Esophagus (tissue), 2 donors: ENCODE measurements at regions not wholly inside any gene's neighbourhood (a gene's known extent, or its start where the extent isn't known, plus 50 kb on each side); places are given as distances from the start of the nearest gene placed in this dataset.

Experiments used
- H3K27ac ChIP-seq, 2 donors: one replicate each; pipeline ENCODE4 v1.5.1; 2013; ENCODE audit warnings: low read depth in 2 of 2, mild to moderate bottlenecking in 2 of 2, inconsistent platforms in 1 of 2, low read length in 1 of 2, moderate library complexity in 1 of 2
- H3K27me3 ChIP-seq, 2 donors: one replicate each; pipeline ENCODE4 v1.6.1; 2013; ENCODE audit warnings: low read length in 2 of 2, control low read depth in 1 of 2, mild to moderate bottlenecking in 1 of 2; ENCODE audit not compliant: insufficient read depth in 2 of 2, control insufficient read depth in 1 of 2
- H3K36me3 ChIP-seq, 2 donors: one replicate each; pipeline ENCODE4 v1.6.1; 2013; ENCODE audit warnings: low read length in 1 of 2; ENCODE audit not compliant: control insufficient read depth in 2 of 2, insufficient read depth in 2 of 2
- H3K4me1 ChIP-seq, 2 donors: one replicate each; pipeline ENCODE4 v1.6.1; 2013; ENCODE audit warnings: low read length in 1 of 2; ENCODE audit not compliant: control insufficient read depth in 2 of 2, insufficient read depth in 2 of 2
- H3K4me3 ChIP-seq, 2 donors: one replicate each; pipeline ENCODE4 v1.5.1; 2013; ENCODE audit warnings: low read length in 2 of 2, mild to moderate bottlenecking in 2 of 2, low read depth in 1 of 2, moderate library complexity in 1 of 2
- H3K9me3 ChIP-seq, 2 donors: one replicate each; pipeline ENCODE4 v1.6.1; 2013; ENCODE audit warnings: mild to moderate bottlenecking in 2 of 2, low read depth in 1 of 2, low read length in 1 of 2, moderate library complexity in 1 of 2; ENCODE audit not compliant: control insufficient read depth in 2 of 2, insufficient read depth in 1 of 2
- WGBS, 2 donors: extraction: QIAGEN DNeasy Blood & Tissue Kit; methylation state at CpG; one replicate each; pipeline ENCODE4 v1.1.7; 2013; 5-methylcytosine and 5-hydroxymethylcytosine counted together
- donor health status: healthy with polysubstance abuse.
- donor health status: Bipolar disorder and iron deficiency.

DNA sequence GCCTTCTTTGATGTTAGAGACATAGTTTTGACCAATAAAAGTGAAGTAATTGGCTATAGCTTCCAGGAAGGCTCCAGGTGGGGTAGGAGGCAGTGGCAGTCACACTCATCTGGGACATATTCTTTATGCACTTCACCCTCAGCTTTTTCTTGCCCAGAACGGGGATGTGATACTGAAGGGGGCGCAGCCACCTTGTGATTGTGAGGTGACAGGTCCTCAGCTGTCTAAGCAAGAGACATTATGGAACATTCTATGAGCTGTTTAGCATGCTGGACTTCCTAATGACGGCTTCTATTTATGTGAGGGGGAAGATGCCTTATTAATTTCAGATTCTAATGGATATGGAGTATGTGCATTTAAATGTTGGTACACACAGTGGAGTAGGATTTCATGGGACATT lies 151.3 kb upstream of the ZFP64 start:
- H3K9me3 ChIP-seq, result peaks cover 0 to 1% of the 10 kb centered on the region in 2 donors
- no peaks in the 10 kb centered on the region for H3K36me3 ChIP-seq
- no peak overlapping the region for H3K4me3 ChIP-seq
- no peaks in the 10 kb centered on the region for H3K4me1 ChIP-seq
- H3K27me3 ChIP-seq, result no peaks in the 10 kb centered on the region
- H3K27ac ChIP-seq, result no peak overlapping the region
- WGBS, 2 donors, result 79 to 91% methylated on average over 3 of the region's 3 CpGs

DNA sequence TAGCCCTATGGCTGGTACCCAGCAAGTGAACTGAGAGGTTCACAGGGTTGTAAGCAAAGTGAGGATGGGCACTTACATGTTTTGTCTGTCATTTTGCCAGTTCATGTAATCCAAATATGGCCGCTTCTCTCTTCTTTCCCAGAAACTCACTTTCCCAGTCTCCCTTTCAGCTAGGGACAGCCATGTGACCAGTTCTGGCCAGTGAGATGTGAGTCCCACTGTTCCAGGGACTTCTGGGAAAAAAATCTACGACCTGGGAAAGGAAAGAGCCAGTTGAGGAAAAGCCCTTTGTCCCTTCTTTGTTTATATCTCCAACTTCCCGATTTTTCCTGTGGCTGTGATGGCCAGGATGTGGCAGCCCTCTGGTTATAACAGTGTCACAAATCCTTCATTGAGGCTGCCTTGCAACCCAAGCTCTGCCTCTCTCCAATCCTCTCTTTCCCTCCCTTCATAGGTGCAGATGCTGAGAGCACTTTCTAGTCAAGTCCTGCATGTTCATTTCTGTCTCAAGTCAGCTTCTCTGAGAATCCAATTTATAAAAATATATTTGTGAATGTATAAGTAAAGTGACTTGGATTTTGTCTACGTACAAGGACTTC lies 148.6 kb upstream of the ZFP64 start:
- no peaks in the 10 kb centered on the region for H3K36me3 ChIP-seq
- H3K4me1 ChIP-seq, result no peaks in the 10 kb centered on the region
- no peak overlapping the region for H3K27ac ChIP-seq
- peaks cover 0 to 1% of the 10 kb centered on the region in 2 donors for H3K9me3 ChIP-seq
- H3K4me3 ChIP-seq, result no peak overlapping the region
- H3K27me3 ChIP-seq, result no peaks in the 10 kb centered on the region
- 62 to 66% methylated on average over 4 of the region's 4 CpGs for WGBS, 2 donors

- WGBS, 2 donors, result 70 to 82% methylated on average over 2 of the region's 2 CpGs
- H3K27me3 ChIP-seq, result no peaks in the 10 kb centered on the region
- H3K36me3 ChIP-seq, result no peaks in the 10 kb centered on the region
- H3K9me3 ChIP-seq, result no peaks in the 10 kb centered on the region
- no peak overlapping the region for H3K27ac ChIP-seq
- no peak overlapping the region for H3K4me3 ChIP-seq
- H3K4me1 ChIP-seq, result no peaks in the 10 kb centered on the region
Measured at GRCh38 chr20:52332649-52333250, 141.2 kb upstream of the ZFP64 start.

DNA sequence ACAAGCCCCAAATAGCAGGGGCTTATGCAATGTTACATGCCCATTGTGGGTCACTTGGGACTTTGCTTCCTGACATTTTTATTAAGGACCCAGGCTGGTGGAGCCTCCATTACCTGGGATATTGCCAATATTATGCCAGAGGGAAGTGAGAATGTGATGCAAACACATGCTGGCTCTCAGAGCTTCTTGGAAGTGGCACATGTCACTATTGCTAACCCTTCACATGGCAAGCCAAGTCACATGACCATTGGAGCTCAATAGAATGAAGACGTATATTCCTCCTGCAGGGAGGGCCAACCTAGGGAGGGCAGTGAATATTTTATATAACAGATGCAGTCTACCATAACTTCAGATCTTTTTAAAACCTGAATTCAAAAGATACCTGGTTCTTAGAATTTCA lies 140.7 kb upstream of the ZFP64 start:
- H3K9me3 ChIP-seq, result no peaks in the 10 kb centered on the region
- H3K4me1 ChIP-seq, result no peaks in the 10 kb centered on the region
- H3K36me3 ChIP-seq, result no peaks in the 10 kb centered on the region
- H3K27ac ChIP-seq, result no peak overlapping the region
- H3K27me3 ChIP-seq, result no peaks in the 10 kb centered on the region
- H3K4me3 ChIP-seq, result no peak overlapping the region
- WGBS, 2 donors, result 66 to 69% methylated on average over 1 of the region's 1 CpG

- Histone ChIP-seq H3K4me3 (no peak overlapping the region), H3K9me3 (no peaks in the 10 kb centered on the region), H3K36me3 (no peaks in the 10 kb centered on the region), H3K27me3 (no peaks in the 10 kb centered on the region), H3K4me1 (no peaks in the 10 kb centered on the region), H3K27ac (no peak overlapping the region)
- WGBS, 2 donors, result 80 to 82% methylated on average over 2 of the region's 2 CpGs
Measured at GRCh38 chr20:52331655-52332054, 140.1 kb upstream of the ZFP64 start.

DNA sequence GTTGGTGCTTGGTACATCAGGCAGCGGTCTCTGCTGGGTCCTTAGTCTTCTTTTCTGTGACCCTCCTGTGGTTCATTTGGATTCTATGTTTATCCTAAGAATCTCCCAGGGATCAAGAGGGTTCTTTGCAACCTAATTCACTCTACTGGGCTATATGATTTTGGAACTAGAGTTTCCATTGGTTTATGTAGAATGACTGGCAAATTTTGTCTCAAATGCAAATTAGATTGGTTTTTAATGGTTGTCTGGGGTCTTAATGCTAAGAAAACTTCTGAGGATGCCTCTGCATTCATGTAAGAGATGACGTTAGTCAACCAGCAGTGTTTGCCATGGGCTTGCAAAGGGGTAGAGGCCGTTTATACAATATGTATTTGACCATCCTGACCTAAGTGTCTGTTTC lies 129.8 kb upstream of the ZFP64 start:
- H3K27me3 ChIP-seq, result no peaks in the 10 kb centered on the region
- H3K4me3 ChIP-seq, result no peak overlapping the region
- H3K27ac ChIP-seq, result no peak overlapping the region
- 73 to 83% methylated on average over 3 of the region's 3 CpGs for WGBS, 2 donors
- H3K4me1 ChIP-seq, result no peaks in the 10 kb centered on the region
- no peaks in the 10 kb centered on the region for H3K36me3 ChIP-seq
- H3K9me3 ChIP-seq, result peaks cover 0 to 4% of the 10 kb centered on the region in 2 donors

- 55 to 63% methylated on average over 6 of the region's 6 CpGs for WGBS, 2 donors
- no peaks in the 10 kb centered on the region for H3K4me1 ChIP-seq
- H3K4me3 ChIP-seq, result no peak overlapping the region
- no peak overlapping the region for H3K27ac ChIP-seq
- H3K9me3 ChIP-seq, result peaks cover 0 to 4% of the 10 kb centered on the region in 2 donors
- no peaks in the 10 kb centered on the region for H3K36me3 ChIP-seq
- H3K27me3 ChIP-seq, result no peaks in the 10 kb centered on the region
Measured at GRCh38 chr20:52318651-52319050, 127.1 kb upstream of the ZFP64 start.

- no peaks in the 10 kb centered on the region for H3K36me3 ChIP-seq
- H3K27me3 ChIP-seq, result no peaks in the 10 kb centered on the region
- H3K4me1 ChIP-seq, result no peaks in the 10 kb centered on the region
- H3K4me3 ChIP-seq, result no peak overlapping the region
- WGBS, 2 donors, result 16 to 19% methylated on average over 16 of the region's 16 CpGs
- H3K27ac ChIP-seq, result no peak overlapping the region
- H3K9me3 ChIP-seq, result peaks cover 0 to 4% of the 10 kb centered on the region in 2 donors
Measured at GRCh38 chr20:52313341-52313963, 121.9 kb upstream of the ZFP64 start.

GRCh38 chr20:52312132-52312729 lies 120.7 kb upstream of the ZFP64 start:
- Histone ChIP-seq H3K9me3 (peaks cover 0 to 4% of the 10 kb centered on the region in 2 donors), H3K27me3 (no peaks in the 10 kb centered on the region), H3K36me3 (no peaks in the 10 kb centered on the region), H3K27ac (no peak overlapping the region), H3K4me3 (no peak overlapping the region), H3K4me1 (no peaks in the 10 kb centered on the region)
- 47 to 54% methylated on average over 2 of the region's 2 CpGs for WGBS, 2 donors
